Activated T-helper 2 cell treated with anti-CD3 and anti-CD28 coated beads, Interferon-gamma antibody, Interleukin-2, Interleukin-4, amounts not matched to agents 10 μg/mL and 5 μg/mL and 100 μg/mL, durations not matched to agents 14 hours and 24 hours and 36 hours (primary cell): ENCODE measurements at regions not wholly inside any gene's neighbourhood (a gene's known extent, or its start where the extent isn't known, plus 50 kb on each side); places are given as distances from the start of the nearest gene placed in this dataset.
"Not testable (repeated sequence)": the region's sequence is repeated elsewhere in the genome, so short reads cannot be mapped to it uniquely, and the experiment has no call there.

ENCODE experiments used
- DNase-seq: peaks from one replicate; pipeline ENCODE4 v3.0.0; 2021; ENCODE audit warnings: low spot score
- H3K27ac Mint-ChIP-seq: one replicate; pipeline ENCODE4 v1.8.0; 2021; ENCODE audit warnings: mixed read lengths
- H3K27me3 Mint-ChIP-seq: one replicate; pipeline ENCODE4 v1.8.0; 2021; ENCODE audit warnings: low read depth, mixed read lengths
- H3K36me3 Mint-ChIP-seq: one replicate; pipeline ENCODE4 v1.8.0; 2021; ENCODE audit warnings: low read depth, mixed read lengths
- H3K4me1 Mint-ChIP-seq: one replicate; pipeline ENCODE4 v1.8.0; 2021; ENCODE audit warnings: low read depth, mixed read lengths
- H3K4me3 Mint-ChIP-seq: one replicate; pipeline ENCODE4 v1.8.0; 2021; ENCODE audit warnings: low read depth, mild to moderate bottlenecking, moderate library complexity, mixed read lengths
- H3K9me3 Mint-ChIP-seq: one replicate; pipeline ENCODE4 v1.8.0; 2021; ENCODE audit warnings: mixed read lengths
- intact Hi-C: fragments of 100-400 bp; cut with micrococcal nuclease; formaldehyde crosslinking; loops from one replicate; pipeline ENCODE4 v1.15.1; 2023

DNA sequence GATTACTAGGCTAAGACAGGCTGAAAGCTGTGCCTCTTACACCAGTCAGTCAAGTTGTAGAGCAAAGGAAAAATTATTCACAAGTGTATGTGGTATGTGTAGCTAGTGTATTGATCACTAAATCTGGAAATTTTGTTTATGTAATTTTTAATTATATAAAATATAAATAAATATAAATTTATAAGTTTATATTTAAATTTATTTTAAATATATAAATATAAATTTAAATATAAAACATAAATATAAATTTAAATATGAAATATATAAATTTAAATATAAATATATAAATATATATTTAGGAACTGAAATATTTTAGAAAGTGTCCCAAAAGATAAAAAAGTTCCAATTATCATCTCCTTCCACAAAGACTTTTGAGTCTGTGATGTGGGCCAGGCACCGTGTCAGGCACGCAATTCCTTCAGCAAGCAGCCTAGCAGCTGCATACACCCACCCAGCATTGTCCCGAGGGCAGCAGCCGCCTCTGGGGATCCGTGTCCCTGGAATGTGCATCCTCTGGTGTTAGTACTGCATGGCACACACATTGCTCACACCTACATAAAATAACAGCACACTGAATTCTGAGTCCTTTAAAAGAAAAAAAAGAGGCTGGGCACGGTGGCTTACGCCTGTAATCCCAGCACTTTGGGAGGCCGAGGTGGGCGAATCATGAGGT lies 1098.0 kb downstream of the BRD1 start:
- intact Hi-C loops, result no loop called here
- Mint-ChIP-seq H3K27ac (no peak overlapping the region), H3K27me3 (no peaks in the 10 kb centered on the region), H3K36me3 (no peaks in the 10 kb centered on the region), H3K4me1 (no peaks in the 10 kb centered on the region), H3K4me3 (no peak overlapping the region), H3K9me3 (peaks cover 9% of the 10 kb centered on the region)
- DNase-seq, result no peak

DNA sequence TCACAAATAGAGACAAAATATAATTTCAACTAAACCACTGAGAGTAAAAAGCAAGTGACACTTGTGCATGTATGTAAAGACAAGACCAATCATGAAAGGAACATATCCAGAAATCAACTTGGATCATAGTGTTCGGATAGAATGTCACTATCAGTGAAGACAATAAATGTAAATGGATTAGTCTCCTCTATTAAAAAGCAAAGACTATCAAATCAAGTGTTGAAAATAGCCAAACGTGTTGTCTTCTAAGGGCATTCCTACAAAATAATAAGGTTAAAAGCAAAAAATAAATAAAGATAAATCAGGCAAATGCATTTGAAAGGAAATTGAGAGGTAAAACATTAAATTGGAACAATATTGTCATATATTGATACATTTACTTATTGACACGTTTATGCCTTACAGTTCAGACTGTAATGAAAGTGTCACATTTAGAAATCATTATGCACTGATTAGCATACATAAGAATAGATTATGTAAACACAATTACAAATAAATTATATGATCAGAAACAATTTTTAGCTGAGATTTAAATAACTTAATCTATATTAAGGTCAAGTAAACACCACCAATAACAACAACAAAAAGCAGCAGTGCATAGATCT lies 1100.1 kb downstream of the BRD1 start:
- H3K36me3 Mint-ChIP-seq, result no peaks in the 10 kb centered on the region
- no peak for DNase-seq
- H3K27me3 Mint-ChIP-seq, result no peaks in the 10 kb centered on the region
- H3K4me1 Mint-ChIP-seq, result no peaks in the 10 kb centered on the region
- H3K9me3 Mint-ChIP-seq, result peaks cover 9% of the 10 kb centered on the region
- no peak overlapping the region for H3K4me3 Mint-ChIP-seq
- intact Hi-C loops, result no loop called here
- no peak overlapping the region for H3K27ac Mint-ChIP-seq

DNA sequence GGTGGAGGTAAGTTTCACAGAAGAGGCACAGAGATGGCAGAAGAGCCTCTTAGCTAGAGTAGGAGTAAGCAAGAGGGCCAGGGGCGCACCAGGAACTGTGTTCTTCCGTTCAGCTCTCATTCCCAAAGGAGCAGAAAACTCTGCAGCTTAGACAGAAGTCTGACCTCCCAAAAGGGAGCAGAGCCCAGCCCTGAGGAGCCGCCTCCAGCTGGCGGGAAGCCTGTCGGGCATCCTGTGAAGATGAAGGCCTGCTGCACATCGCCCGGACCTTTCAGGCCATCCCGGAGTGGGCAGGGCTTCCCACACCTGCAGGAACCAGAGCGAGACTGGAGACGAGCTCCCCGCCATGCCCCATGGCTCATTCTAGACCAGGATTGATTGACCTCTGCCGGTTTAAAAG lies 1102.8 kb downstream of the BRD1 start:
- Mint-ChIP-seq H3K27ac (no peak overlapping the region), H3K4me1 (no peaks in the 10 kb centered on the region), H3K4me3 (no peak overlapping the region), H3K27me3 (no peaks in the 10 kb centered on the region), H3K9me3 (peaks cover 9% of the 10 kb centered on the region), H3K36me3 (no peaks in the 10 kb centered on the region)
- DNase-seq, result no peak
- intact Hi-C loops, result no loop called here

DNA sequence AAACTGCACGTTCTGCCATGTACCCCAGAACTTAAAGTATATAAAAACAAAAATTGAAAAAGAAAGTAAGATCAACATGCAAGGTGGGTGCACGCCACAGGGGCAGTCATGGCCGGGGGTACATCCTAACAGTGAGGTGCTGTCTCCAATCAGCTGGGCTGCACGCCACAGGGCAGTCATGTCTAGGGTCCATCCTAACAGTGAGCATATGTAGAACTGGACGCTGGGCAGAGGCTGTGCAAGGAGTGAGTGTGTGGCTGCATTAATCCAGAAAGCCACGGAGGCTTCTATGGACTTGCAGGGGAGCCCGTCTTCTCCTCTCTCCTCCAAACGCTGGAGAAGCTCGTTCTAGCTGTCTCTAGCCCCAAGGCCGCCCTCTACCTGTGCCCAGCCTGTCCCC lies 1105.0 kb downstream of the BRD1 start:
- intact Hi-C loops, result no loop called here
- H3K4me3 Mint-ChIP-seq, result no peak overlapping the region
- H3K9me3 Mint-ChIP-seq, result peaks cover 9% of the 10 kb centered on the region
- no peak for DNase-seq
- H3K4me1 Mint-ChIP-seq, result no peaks in the 10 kb centered on the region
- H3K27me3 Mint-ChIP-seq, result no peaks in the 10 kb centered on the region
- H3K36me3 Mint-ChIP-seq, result no peaks in the 10 kb centered on the region
- no peak overlapping the region for H3K27ac Mint-ChIP-seq

DNA sequence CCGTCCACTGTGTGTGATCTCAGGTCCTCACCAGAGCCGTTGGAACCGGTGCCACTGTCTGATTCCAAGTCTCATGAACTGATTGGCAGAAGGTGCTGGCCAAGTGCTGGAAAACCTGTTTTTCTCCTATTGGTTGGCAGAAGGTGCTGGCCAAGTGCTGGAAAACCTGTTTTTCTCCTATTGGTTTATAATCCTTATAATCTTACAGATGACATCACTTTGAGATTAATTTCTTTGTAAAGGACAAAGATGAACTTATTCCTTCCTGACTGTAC lies 1106.3 kb downstream of the BRD1 start:
- peaks cover 9% of the 10 kb centered on the region for H3K9me3 Mint-ChIP-seq
- intact Hi-C loops, result no loop called here
- H3K4me3 Mint-ChIP-seq, result no peak overlapping the region
- no peak overlapping the region for H3K27ac Mint-ChIP-seq
- no peaks in the 10 kb centered on the region for H3K27me3 Mint-ChIP-seq
- H3K4me1 Mint-ChIP-seq, result no peaks in the 10 kb centered on the region
- no peak for DNase-seq
- no peaks in the 10 kb centered on the region for H3K36me3 Mint-ChIP-seq

DNA sequence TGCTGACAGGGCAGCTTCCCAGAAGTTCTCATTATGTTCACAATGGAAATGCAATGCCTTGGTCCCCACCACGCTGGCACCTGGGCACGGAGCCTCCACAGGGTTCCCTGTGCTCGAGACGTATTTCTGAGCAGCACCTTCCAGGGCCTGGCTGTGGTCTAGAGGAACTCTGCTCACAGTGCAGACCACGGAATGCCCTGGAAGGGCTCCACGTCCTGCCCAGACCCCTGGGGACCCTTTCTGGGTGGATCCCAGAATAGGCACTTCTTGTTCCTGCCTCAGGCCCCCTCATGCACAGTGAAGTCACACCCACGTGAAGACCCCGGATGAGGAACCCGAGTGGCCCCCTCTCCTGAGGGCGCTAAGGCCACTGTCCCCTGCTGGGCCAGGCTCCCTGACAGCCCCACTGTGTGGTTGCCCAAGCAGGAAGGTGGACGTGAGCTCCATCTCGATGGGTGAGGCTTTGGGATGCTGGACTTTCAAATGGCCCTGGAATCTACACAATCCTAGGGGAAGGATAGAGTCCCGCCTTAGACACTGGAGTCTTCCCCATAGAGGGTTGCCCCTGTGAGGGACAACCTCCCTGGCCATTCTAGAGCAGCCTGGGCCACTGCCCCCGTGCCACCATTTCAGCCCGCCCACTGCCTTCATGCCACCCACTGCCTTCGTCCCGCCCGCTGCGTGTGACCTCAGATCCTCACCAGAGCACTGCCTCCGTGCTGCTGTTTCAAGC lies 1106.8 kb downstream of the BRD1 start:
- Mint-ChIP-seq H3K4me3 (no peak overlapping the region), H3K27ac (no peak overlapping the region), H3K9me3 (peaks cover 5% of the 10 kb centered on the region), H3K36me3 (no peaks in the 10 kb centered on the region), H3K27me3 (no peaks in the 10 kb centered on the region), H3K4me1 (no peaks in the 10 kb centered on the region)
- no peak for DNase-seq
- intact Hi-C loops, result no loop called here

DNA sequence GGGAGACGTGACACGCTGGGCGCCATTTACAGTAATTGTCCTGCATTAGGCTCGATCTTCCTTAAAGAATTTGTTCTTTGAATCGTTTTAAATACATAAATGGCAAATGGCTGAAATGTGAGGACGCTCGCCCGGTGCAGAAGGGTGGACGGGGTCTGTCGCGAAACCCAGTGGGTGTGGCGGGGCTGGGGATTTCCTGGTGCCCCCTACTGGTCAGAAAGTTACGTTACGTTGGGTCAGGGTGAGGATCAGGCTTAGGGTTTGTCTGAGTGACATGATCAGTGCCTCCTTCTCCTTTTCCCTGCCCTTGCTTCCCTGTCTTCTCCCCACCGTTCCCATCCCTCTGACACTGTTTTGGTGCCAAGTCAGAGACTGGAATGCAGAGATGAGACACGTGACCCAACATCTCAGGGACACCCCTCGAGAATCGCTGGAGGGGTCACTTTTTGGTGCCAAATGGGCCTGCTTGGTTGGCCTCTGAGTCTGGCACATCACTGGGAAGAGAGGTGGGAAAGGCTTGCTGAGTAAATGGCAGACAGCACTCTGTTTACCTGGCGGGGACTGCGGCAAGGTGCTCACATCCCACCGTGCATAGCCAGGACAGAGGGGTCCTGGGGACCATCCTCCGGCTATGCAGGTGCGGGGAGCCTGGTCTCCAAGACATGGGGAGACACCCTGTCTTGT lies 1107.6 kb downstream of the BRD1 start:
- Mint-ChIP-seq H3K36me3 (no peaks in the 10 kb centered on the region), H3K4me1 (no peaks in the 10 kb centered on the region), H3K9me3 (peaks cover under 1% of the 10 kb centered on the region), H3K4me3 (no peak overlapping the region), H3K27ac (no peak overlapping the region), H3K27me3 (no peaks in the 10 kb centered on the region)
- no peak for DNase-seq
- intact Hi-C loops, result no loop called here

DNA sequence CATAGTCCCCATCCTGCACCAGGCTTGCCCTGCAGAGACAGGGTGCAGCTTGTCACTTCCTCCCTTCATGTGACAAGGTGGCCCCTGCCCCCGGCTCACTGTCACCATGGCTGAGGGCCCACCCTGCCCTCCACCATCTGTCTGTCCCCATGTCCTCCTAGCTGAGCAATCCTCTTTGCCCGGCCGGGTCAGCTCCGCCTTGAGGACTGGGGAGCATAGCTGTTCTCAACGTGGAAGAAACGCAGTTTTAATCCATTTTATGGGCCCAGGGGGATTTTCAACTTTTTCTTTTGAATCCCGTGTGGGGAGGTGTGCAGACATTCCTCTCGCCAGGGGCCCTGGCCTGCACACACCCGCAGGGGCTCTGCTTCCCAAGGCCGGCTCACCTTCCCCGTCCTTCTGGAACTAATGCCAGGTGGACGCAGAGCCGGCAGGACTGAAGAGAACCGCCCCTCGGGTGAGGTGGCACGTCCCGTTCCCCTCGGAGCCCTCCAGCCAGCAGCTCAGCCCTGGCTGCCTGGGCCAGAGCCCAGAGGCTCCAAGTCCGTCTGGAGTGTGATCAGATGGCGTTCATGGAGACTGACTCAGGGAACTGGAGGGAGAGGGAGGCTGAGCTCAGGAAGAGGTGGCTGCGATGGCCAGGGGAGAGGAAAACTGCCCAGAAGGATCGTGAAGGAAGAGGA lies 1108.7 kb downstream of the BRD1 start:
- DNase-seq, result no peak
- no peaks in the 10 kb centered on the region for H3K4me1 Mint-ChIP-seq
- no peak overlapping the region for H3K27ac Mint-ChIP-seq
- H3K4me3 Mint-ChIP-seq, result no peak overlapping the region
- H3K9me3 Mint-ChIP-seq, result peaks cover 5% of the 10 kb centered on the region
- no peaks in the 10 kb centered on the region for H3K36me3 Mint-ChIP-seq
- no peaks in the 10 kb centered on the region for H3K27me3 Mint-ChIP-seq
- intact Hi-C loops, result no loop called here

DNA sequence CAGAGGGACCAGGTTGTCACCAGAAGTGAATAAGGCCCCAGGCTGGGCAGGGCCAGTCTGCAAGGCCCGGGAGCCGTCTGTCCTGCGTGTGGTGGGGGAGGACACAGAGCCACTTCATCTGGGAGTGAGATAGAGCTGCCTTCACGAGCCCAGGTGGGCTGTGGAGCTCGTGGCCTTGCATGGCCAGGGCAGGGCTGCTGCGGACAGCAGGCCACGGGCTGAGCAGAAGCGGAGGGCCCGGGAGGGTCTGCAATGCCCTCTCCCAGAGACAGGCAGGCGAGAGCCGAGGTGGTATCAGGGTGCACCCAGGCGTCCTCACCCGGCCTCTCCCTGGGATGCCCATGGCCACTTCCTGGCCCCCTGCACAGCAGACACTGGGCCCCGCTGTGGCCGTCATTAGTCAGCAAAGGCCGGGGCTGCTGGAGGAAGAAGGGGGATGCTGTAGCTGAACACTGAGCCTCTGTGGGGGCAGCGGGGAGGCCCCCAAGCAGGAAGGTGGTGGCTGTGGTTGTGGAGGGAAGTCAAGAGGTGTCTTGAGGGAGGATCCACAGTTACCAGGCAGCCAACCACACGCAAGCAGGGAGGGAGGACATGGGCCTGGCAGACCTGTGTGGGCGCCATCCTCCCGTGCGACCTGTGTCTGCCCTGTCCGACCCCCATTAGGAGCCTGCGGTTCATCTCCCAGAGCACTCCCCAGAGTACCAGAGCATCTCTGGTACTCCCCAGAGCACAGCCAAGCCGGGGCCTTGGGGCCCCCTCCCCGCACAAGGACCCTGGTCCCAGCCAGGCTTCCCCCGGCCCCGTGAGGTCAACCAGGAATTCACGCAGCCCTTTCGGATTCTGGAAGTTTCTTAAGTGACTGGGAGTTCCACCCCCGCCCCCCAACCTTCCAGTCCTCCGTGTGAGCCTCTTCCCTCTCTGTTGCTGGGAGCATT lies 1109.5 kb downstream of the BRD1 start:
- DNase-seq, result no peak
- no peak overlapping the region for H3K27ac Mint-ChIP-seq
- H3K27me3 Mint-ChIP-seq, result no peaks in the 10 kb centered on the region
- H3K9me3 Mint-ChIP-seq, result peaks cover 5% of the 10 kb centered on the region
- intact Hi-C loops, result no loop called here
- H3K4me3 Mint-ChIP-seq, result no peak overlapping the region
- H3K36me3 Mint-ChIP-seq, result no peaks in the 10 kb centered on the region
- no peaks in the 10 kb centered on the region for H3K4me1 Mint-ChIP-seq

DNA sequence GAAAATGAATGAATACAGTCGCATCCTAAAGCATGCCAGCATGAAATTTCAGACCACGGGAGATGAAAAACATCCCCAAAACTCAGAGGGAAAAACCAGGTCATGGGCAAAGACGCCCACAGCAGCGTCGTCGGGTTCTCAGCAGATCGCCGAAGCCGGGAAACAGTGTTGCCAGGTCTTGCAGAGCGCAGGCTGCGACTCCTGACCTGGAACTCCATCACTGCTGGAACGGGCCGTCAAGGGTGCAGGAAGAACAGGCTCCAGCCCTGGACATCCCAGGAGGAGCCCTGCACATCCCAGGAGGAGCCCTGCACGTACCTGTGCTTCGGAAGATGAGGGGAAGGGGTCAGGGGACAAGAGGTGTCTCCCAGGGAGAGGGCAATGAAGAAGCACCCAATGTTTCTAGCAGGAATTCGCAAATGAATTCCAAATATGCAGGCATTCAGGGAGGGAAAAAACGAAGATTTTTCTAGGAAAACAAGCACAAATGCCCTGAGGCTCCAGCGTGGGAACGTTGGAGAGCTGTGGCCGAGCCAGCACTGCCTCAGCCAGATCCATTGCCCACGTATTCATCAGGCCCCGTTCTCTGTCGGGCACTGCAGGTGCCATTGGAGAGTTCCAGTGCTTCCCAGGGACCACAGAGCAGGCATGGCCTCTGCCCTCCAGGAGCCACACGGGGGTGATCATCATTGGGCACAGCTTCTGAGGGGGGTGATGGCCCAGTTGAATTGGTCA lies 1110.4 kb downstream of the BRD1 start:
- H3K27ac Mint-ChIP-seq, result no peak overlapping the region
- intact Hi-C loops, result no loop called here
- peaks cover 5% of the 10 kb centered on the region for H3K9me3 Mint-ChIP-seq
- H3K27me3 Mint-ChIP-seq, result no peaks in the 10 kb centered on the region
- DNase-seq, result no peak
- no peaks in the 10 kb centered on the region for H3K36me3 Mint-ChIP-seq
- no peak overlapping the region for H3K4me3 Mint-ChIP-seq
- no peaks in the 10 kb centered on the region for H3K4me1 Mint-ChIP-seq

DNA sequence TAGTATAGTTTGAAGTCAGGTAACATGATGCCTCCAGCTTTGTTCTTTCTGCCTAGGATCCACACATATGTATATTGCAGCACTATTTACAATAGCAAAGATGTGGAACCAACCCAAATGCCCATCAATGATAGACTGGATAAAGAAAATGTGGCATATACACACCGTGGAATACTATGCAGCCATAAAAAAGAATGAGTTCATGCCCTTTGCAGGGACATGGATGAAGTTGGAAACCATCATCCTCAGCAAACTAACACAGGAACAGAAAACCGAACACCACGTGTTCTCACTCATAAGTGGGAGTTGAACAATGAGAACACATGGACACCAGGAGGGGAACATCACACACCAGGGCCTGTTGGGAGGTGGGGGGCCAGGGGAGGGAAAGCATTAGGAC lies 1111.5 kb downstream of the BRD1 start:
- H3K27ac Mint-ChIP-seq, H3K36me3 Mint-ChIP-seq, H3K4me1 Mint-ChIP-seq, H3K27me3 Mint-ChIP-seq, intact Hi-C loops, H3K9me3 Mint-ChIP-seq, DNase-seq, H3K4me3 Mint-ChIP-seq: not testable (repeated sequence)
